SU-DHL-6 (cell line): ENCODE measurements at regions not wholly inside any gene's neighbourhood (a gene's known extent, or its start where the extent isn't known, plus 50 kb on each side); places are given as distances from the start of the nearest gene placed in this dataset.

ENCODE experiments used
- H2AFZ ChIP-seq: fragments of 200-600 bp; sonication (generic); 2 replicates; pipeline ENCODE4 v1.6.1; 2014; ENCODE audit warnings: low read depth, mild to moderate bottlenecking, moderate library complexity, mixed read lengths, antibody characterized with exemption, low read length; ENCODE audit not compliant: severe bottlenecking
- H3F3A ChIP-seq: fragments of 200-600 bp; shearing (Covaris generic); 2 replicates; pipeline ENCODE4 v1.6.0; 2016; ENCODE audit warnings: antibody characterized with exemption, mild to moderate bottlenecking; ENCODE audit not compliant: insufficient read depth
- H3K27ac ChIP-seq: fragments of 200-600 bp; sonication (generic); 2 replicates; pipeline ENCODE4 v1.5.1; 2016; ENCODE audit warnings: low read depth, mild to moderate bottlenecking, low read length, moderate library complexity, mixed read lengths
- H3K27me3 ChIP-seq: fragments of 200-600 bp; sonication (generic), shearing (Covaris generic); 2 replicates; pipeline ENCODE4 v1.6.0; 2014; ENCODE audit warnings: mild to moderate bottlenecking, low read length
- H3K36me3 ChIP-seq: fragments of 200-600 bp; sonication (generic); 2 replicates; pipeline ENCODE4 v1.6.1; 2014; ENCODE audit warnings: mild to moderate bottlenecking, low read length, mixed read lengths
- H3K4me2 ChIP-seq: fragments of 300-600, 200-600 bp; shearing (Covaris generic), sonication (generic); 2 replicates; pipeline ENCODE4 v1.6.0; 2014; ENCODE audit warnings: low read length, low read depth, mild to moderate bottlenecking; ENCODE audit not compliant: poor library complexity, severe bottlenecking
- H3K4me3 ChIP-seq: fragments of 200-600 bp; sonication (generic); 2 replicates; pipeline ENCODE4 v1.5.1; 2014; ENCODE audit warnings: antibody characterized with exemption, low read length, mild to moderate bottlenecking, mixed read lengths; ENCODE audit not compliant: insufficient read depth, poor library complexity, severe bottlenecking
- H3K79me2 ChIP-seq: fragments of 200-600 bp; sonication (generic); 2 replicates; pipeline ENCODE4 v1.6.1; 2014; ENCODE audit warnings: mild to moderate bottlenecking, low read length, moderate library complexity; ENCODE audit not compliant: insufficient read depth
- H3K9ac ChIP-seq: fragments of 200-600 bp; sonication (generic); 2 replicates; pipeline ENCODE4 v1.7.0; 2014; ENCODE audit warnings: mild to moderate bottlenecking, low read length
- H3K9me2 ChIP-seq: fragments of 200-600 bp; sonication (generic); replicated peaks from 2 replicates; pipeline ENCODE4 v1.6.1; 2014; ENCODE audit warnings: low read length; ENCODE audit not compliant: insufficient read depth
- H3K9me3 ChIP-seq: fragments of 200-600 bp; sonication (generic); 2 replicates; pipeline ENCODE4 v1.6.1; 2014; ENCODE audit warnings: low read length, mixed read lengths; ENCODE audit not compliant: insufficient read depth
- H4K20me1 ChIP-seq: fragments of 200-600 bp; sonication (generic); 2 replicates; pipeline ENCODE4 v1.6.1; 2014; ENCODE audit warnings: low read depth, mild to moderate bottlenecking, antibody characterized with exemption, low read length, moderate library complexity, mixed read lengths
- EZH2phosphoT487 ChIP-seq: fragments of 200-600 bp; sonication (generic), shearing (Covaris generic); conservative IDR thresholded peaks from 2 replicates; pipeline ENCODE4 v1.6.1; 2018; ENCODE audit warnings: mild to moderate bottlenecking, antibody characterized with exemption, low read length, moderate library complexity, mixed read lengths
- TF ChIP-seq, protein P1 (sequence below): fragments of 200-600 bp; sonication (generic); IDR thresholded peaks from one replicate; pipeline ENCODE4 v1.5.1; 2017; ENCODE audit warnings: antibody characterized with exemption, mild to moderate bottlenecking, low read length, moderate library complexity; ENCODE audit not compliant: insufficient read depth, poor library complexity, severe bottlenecking

DNA sequence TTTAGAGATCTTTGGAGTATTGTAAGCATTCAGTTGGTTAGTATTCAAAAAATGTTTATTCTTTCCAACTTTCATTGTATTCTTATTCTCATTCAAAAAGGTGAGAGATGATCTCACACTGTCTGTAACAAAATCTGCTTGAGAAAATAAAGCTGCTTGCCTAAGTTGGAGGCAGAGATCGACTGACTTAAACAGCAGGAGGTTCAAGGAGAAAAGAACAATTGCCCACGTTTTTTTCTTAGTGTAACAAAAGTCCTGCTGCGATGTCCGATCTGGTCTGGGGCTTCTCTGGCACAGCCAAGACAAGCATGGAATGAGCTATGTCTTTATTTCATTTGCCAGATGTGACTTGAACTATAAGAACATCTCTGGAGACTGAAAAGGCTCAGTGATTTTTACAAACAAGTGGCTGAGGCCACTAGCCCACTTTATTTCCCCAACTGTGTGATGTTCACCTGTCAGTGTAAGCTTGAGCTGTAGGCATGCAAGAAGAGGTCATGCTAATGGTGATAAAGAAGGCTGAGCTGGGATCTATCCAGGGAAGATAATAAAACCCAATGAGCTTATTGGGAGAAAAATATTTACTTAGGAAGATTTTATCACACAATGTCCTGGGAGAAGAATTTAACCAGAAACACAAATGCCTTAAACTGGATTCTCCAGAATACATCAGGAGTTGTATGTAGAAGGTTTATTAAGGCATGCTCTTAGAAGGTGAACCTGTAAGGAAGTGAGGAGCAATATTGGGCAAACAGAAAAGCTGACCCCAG, 580.1 kb upstream of the BTBD3 start:
- Histone ChIP-seq H3F3A (no peaks in the 10 kb centered on the region), H3K9me2 (no peaks in the 10 kb centered on the region), H3K9me3 (no peaks in the 10 kb centered on the region), H3K4me3 (no peak overlapping the region), H3K27me3 (no peaks in the 10 kb centered on the region), H3K27ac (no peak overlapping the region), H3K9ac (no peak overlapping the region), H3K4me2 (no peak overlapping the region), H3K36me3 (no peaks in the 10 kb centered on the region), H3K79me2 (no peaks in the 10 kb centered on the region), H4K20me1 (no peaks in the 10 kb centered on the region), H2AFZ (no peak overlapping the region)
- TF ChIP-seq, protein P1, sequence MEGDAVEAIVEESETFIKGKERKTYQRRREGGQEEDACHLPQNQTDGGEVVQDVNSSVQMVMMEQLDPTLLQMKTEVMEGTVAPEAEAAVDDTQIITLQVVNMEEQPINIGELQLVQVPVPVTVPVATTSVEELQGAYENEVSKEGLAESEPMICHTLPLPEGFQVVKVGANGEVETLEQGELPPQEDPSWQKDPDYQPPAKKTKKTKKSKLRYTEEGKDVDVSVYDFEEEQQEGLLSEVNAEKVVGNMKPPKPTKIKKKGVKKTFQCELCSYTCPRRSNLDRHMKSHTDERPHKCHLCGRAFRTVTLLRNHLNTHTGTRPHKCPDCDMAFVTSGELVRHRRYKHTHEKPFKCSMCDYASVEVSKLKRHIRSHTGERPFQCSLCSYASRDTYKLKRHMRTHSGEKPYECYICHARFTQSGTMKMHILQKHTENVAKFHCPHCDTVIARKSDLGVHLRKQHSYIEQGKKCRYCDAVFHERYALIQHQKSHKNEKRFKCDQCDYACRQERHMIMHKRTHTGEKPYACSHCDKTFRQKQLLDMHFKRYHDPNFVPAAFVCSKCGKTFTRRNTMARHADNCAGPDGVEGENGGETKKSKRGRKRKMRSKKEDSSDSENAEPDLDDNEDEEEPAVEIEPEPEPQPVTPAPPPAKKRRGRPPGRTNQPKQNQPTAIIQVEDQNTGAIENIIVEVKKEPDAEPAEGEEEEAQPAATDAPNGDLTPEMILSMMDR = no peak
- TF ChIP-seq EZH2phosphoT487 = no peak

DNA sequence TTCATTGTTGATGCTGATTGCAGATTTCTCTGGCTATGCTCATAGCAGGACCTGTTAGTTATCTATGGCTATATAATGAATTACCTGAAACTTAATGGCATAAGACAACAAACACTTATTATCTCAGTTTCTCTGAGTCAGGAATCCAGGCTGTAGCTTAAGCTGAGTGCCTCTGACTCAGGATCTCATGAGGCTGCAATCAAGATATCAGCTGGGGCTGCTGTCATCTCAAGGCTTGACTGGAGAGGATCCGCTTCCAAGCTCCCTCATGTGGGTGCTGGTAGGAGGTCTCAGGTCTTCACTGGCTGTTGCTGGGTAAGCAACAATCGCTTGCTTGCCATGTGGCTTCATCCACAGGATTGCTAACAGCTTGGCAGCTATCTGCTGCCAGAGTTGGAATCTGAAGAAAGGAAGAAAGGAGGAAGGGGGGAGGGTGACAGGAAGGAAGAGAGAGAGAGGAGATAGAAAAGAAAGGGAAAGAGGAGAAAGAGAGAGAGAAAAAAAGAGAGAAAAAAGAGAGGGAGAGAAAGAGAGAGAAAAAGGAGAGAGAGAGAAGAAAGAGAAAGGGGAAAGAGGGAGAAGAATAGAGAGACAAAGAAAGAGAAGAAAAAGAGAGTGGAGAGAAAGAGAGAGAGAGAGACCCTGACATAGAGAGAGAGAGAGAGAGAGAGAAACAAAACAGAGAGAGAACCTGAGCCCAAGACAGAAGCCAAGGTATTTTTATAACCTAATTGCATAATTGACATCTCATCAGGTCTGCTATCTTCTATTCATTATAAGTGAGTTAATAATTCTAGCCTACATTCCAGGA, 579.0 kb upstream of the BTBD3 start:
- Histone ChIP-seq H3K4me3 (no peak overlapping the region), H4K20me1 (no peaks in the 10 kb centered on the region), H3K79me2 (no peaks in the 10 kb centered on the region), H3K9me3 (no peaks in the 10 kb centered on the region), H3K27me3 (no peaks in the 10 kb centered on the region), H3K9me2 (no peaks in the 10 kb centered on the region), H3K9ac (no peak overlapping the region), H3K36me3 (no peaks in the 10 kb centered on the region), H3K27ac (no peak overlapping the region), H2AFZ (no peak overlapping the region), H3K4me2 (no peak overlapping the region), H3F3A (no peaks in the 10 kb centered on the region)
- no peak for TF ChIP-seq EZH2phosphoT487
- TF ChIP-seq, protein P1 = no peak

DNA sequence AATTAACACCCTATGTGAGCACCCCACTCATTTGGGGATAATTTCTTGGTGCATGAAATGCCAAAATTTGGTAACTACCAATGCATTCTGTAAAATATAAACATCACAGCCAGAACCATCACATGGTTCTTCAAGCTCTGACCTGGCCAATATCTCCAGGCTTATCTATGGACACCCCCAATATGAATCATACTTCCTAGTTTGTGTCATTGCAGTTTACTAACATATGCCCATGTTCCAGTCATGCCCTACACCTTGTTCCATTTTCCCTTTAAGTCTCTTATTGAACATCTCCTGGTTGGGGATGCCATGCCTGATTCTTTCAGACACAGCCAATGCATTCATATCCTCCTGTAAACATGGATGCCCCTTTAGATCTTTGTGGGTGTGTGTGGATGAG, 572.8 kb upstream of the BTBD3 start:
- Histone ChIP-seq H3F3A (no peaks in the 10 kb centered on the region), H3K27me3 (no peaks in the 10 kb centered on the region), H3K4me3 (no peak overlapping the region), H3K9ac (no peak overlapping the region), H3K79me2 (no peaks in the 10 kb centered on the region), H3K9me3 (no peaks in the 10 kb centered on the region), H4K20me1 (no peaks in the 10 kb centered on the region), H3K9me2 (no peaks in the 10 kb centered on the region), H2AFZ (no peak overlapping the region), H3K4me2 (no peak overlapping the region), H3K27ac (no peak overlapping the region), H3K36me3 (no peaks in the 10 kb centered on the region)
- TF ChIP-seq, protein P1 = no peak
- no peak for TF ChIP-seq EZH2phosphoT487
